GM18507 (cell line): ENCODE measurements at regions not wholly inside any gene's neighbourhood (a gene's known extent, or its start where the extent isn't known, plus 50 kb on each side); places are given as distances from the start of the nearest gene placed in this dataset.

ENCODE experiments used
- DNase-seq: peaks from one replicate; pipeline ENCODE4 v3.0.0; 2011; ENCODE audit warnings: low read depth; ENCODE audit not compliant: insufficient read length; ENCODE audit errors: extremely low spot score
- FAIRE-seq: peaks from 2 replicates; lab custom pipeline; 2011; peaks lifted over from hg19 to GRCh38; lab: Jason Lieb, UNC

DNA sequence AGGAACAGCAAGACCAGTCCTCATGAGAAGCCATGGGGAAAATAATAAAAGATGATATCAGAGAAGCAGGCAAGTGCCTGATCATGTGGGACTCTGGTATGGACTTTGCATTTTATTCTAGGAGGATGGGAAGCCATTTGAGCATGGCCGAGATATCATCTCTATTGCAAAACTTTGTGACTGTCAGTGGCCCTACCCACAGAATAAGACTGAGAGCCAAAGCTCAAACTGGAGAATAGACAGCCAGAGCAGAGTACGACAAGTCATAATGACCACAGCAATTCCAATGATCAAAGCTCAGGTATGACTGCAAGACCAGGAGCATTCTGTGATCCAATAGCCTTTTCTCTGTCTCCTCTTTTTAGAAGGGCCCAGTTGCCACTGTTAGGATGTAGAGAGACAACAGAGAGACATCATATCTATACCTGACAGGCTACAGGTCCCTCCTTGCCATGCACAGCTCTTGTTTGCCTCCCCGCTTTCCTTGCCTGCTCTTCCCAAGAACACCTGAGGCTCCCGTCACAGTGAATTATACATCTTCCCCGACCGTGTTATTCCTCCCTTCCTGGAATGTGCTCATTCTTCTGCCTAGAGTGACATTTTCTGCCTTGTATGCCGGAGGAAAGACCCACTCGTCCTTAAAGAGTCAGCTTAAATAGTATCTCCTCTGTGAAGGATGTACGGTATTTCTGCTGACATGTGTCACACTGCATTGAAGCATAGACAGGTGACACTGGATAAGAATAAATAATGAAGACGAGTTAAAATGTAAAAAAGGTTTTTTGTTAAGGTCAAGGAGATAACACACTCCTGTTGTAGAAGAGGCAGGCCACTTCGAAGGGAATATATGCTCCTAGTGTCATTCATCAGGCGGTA lies 248.7 kb upstream of the MAP3K1 start:
- FAIRE-seq (no peak), DNase-seq (no peak)

DNA sequence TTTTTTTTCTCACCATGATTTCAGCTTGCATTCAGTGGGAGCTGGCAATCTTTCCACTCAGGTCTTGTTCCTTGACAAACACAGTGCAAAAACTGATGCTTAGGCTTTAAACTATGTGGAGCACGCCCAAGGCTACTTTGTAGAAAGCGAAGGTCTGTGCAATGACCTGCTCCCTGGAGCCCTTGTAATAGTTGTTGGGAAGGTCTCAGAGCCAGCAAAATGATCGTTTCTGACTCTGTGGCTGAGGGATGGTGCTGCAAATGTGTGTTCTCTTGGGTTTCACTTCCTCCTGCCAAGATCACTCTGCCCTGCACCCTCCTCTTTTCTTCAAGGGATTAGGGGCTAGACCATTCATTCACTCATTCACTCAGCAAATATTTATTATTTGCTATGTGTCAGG lies 249.7 kb upstream of the MAP3K1 start:
- peak; percentile 59 for FAIRE-seq
- no peak for DNase-seq

- DNase-seq (no peak), FAIRE-seq (no peak)
These were observed 250.1 kb upstream of the MAP3K1 start for GRCh38 chr5:56565283-56565615.

GRCh38 chr5:56564541-56565282 lies 250.6 kb upstream of the MAP3K1 start:
- FAIRE-seq, result no peak

GRCh38 chr5:56561455-56561854 lies 253.9 kb upstream of the MAP3K1 start:
- no peak for FAIRE-seq
- no peak for DNase-seq

More at GRCh38 chr5:56564541-56565282, 250.6 kb upstream of the MAP3K1 start:
- no peak for DNase-seq

DNA sequence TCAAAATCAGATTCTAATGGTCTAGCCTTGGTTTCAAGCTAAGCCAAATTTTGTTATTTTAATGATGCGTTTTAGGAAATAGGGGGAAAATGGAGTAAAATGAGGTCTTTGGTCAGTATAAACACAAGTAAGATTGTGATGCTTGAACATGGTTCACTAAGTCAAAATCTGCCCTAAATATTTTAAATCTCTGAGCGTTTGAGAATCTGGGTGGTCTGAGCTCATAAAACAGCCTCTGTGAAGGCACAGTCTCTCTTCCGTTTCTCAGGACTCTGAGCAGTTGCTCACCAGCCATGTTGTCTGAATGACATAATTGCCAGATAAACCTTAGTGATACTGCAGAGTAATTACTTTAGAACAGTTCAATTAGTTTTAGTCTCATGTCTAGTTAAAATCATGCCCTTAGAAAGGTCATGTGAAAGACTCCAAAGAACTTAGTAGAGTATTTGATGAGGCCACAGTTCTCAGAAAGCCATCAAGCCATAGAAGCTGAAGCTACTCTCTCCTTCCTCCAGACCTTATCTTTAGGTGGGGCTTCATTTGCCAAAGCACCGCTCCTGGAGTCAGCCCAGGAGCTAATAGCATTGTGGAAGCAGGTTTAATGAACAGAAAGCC lies 257.1 kb upstream of the MAP3K1 start:
- no peak for FAIRE-seq

GRCh38 chr5:56557198-56557597 lies 258.2 kb upstream of the MAP3K1 start:
- DNase-seq (no peak), FAIRE-seq (no peak)

More for the DNA sequence above, 257.1 kb upstream of the MAP3K1 start:
- DNase-seq, result no peak

DNA sequence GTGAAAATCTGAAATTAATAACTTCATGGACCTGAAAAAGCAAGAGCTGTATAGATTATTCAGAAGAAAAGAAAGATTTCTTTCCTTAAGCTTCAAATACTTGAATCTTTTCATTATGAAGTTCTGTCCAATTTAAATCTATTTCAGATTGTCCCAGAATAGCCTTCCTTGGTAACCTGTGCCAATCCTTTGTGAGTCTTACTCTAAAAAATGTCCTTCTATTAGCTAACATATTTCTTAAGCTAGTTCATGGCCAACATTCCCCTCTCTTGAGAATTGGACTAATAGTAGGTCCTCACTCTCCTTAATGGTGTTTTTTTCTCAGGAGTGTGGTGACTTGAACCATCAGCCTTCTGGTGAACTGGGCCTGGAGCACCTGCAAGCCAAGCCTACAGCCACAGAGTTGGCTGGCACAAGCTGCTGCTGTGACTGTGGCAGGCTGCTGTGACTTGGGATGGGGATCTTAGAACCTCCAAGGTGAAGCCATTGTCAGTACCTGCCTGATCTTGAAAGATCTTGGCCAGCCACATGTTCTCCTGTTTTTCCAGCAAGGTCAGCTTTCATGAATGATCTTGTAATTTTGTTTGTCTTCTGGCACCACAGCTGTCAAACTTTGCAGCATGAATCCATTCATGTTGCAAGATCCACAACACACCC lies 262.6 kb upstream of the MAP3K1 start:
- FAIRE-seq (no peak), DNase-seq (no peak)

GRCh38 chr5:56550227-56550626 lies 265.1 kb upstream of the MAP3K1 start:
- FAIRE-seq, result no peak
- DNase-seq, result no peak

- DNase-seq (no peak), FAIRE-seq (no peak)
These were observed 266.1 kb upstream of the MAP3K1 start for GRCh38 chr5:56549096-56549886.

GRCh38 chr5:56545016-56545415 lies 270.3 kb upstream of the MAP3K1 start:
- FAIRE-seq, result no peak
- DNase-seq, result no peak

DNA sequence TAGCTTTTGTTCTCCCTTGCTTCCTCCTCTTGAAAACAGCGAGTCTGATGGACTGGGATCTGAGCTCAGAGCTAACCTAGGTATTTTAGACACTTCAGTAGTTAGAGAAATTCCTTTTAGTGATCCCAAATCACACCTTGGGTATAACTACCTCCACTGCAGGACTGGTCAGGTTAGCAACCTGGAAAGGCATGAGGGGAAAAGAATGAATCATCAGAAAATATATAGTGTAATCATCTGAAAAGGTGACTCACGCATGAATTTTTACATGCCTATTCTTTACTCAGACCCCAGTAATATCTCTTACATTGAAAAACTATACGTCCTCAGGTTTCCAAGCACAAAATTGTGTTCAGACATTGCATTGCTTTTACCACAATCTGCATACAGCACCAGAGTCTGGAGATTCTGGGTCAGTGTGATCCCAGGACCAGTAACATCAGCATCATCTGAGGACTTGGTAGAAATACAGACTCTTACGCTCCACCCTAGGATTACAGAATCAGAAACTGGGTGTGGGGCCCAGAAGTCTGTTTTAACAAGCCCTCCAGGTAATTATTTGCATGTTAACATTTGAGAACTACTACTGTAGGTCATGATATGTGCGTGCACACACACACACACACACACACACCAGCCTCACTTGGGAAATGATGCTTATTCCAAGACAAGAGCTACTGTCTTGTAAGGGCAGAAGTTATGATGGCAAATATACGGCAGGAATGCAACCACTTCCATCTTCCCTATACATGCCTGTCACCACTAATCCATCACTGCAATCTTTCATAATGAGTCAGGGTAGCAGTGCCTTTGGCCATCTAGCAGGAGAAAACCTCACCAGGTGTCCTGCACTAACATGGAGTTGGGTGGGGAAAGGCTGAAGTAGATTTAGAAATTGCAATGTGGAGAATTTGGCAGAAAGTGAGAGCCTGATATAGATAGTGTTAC lies 271.6 kb upstream of the MAP3K1 start:
- DNase-seq (no peak), FAIRE-seq (no peak)

GRCh38 chr5:56540266-56540665 lies 275.1 kb upstream of the MAP3K1 start:
- DNase-seq (no peak), FAIRE-seq (no peak)

DNA sequence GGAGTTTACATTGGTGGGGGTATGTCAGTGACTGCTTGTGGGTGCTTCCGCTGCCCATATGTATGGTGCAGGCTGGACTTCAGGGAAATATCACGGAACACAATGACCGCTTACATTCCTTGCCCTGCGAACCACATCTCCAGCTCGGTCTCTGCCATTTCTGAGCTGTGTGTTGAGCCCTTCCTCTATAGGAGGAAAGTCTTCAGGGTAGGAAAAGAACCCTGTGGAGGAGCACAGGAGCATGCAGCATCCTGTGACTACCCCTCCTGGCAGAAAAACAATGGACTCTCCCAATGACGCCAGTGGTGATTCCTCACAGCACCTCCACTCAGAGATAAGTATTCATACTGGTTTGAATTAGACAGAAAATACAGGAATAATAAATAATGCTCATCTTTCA lies 276.8 kb upstream of the MAP3K1 start:
- DNase-seq (no peak), FAIRE-seq (no peak)

DNA sequence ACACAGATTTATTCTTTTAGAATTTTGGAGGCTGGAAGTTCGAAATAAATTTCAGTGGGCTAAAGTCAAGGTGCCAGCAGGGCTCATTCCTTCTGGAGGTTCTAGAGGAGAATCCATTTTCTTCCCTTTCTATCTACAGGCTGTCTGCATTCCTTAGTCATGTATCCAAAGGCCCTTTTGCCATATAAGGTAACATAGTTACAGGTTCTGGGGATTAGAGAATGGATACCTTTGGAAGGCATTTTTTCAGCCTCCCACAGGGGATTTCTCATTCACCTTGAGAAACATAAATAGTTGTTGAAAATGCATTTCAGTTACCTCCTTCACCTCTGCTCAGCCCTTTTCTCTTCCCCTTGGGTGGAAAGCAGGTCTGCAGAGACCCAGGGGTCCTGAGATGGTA lies 280.0 kb upstream of the MAP3K1 start:
- FAIRE-seq (no peak), DNase-seq (no peak)

DNA sequence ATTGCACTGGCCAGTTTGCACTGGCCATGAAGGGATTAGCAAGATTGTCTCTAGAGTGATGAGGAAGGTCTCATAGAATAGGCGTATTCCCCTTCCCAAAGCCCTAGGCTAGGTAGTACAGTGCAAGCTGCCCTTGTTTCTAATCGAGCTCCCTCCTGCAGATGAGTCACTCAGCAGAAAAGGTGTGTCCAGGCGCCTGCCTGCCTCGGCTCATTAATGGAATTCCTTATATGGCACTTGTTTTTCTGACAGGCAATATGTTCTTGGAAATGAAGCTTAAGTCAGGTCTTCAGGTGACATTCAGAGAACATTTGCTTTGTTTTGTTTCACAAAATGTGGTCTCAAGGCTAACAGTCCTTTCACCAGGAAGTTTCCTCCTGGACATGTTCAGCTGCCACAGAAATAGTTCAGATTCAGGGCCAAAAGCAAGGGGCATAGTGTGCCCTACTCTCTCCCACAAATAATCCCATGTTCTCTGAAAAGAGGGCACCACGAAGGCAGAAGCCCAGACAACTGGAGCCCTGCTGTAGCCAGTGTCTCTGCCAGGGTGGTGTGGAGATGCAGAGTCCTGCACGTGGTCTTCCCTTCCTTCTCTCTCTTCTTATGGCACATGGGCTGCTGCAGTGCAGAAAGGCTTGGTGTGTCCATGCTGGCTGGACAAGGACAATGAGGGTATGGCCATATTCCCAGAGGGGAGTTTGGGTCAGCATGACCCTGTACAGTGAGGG lies 281.1 kb upstream of the MAP3K1 start:
- FAIRE-seq, result no peak

DNA sequence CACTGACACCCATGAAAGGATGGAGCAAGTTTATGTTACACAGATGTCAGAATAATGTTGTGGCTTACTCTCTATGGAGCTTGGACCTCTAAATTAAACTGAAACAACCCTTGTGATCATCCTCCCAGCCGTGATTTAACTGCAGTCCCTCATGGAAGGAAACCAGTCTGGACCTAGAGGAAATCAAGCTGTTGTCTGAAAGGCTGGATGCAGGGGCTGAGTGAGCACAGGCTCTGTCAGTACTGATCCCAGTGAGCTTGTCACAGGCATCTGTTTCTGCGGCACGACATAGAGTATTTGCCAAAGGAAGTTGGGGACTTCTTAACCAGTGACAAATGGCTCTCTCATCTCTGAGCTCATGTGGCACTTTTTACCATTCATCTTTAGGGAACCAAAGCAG lies 282.9 kb upstream of the MAP3K1 start:
- DNase-seq, result no peak
- FAIRE-seq, result no peak

More for the DNA sequence above, 281.1 kb upstream of the MAP3K1 start:
- no peak for DNase-seq
